Pulmonary artery endothelial cell (primary cell): ENCODE measurements at regions not wholly inside any gene's neighbourhood (a gene's known extent, or its start where the extent isn't known, plus 50 kb on each side); places are given as distances from the start of the nearest gene placed in this dataset.
A peak's percentile ranks its signal among the peaks of the same experiment; 100 is the strongest.
"Not testable (repeated sequence)": the region's sequence is repeated elsewhere in the genome, so short reads cannot be mapped to it uniquely, and the experiment has no call there.

Source experiments
- DNase-seq: peaks from one replicate; pipeline ENCODE4 v3.0.0-alpha.2; 2011; ENCODE audit warnings: low read depth, low spot score

GRCh38 chr3:82186017-82186416, 424.6 kb upstream of the GBE1 start:
- no peak for DNase-seq

- DNase-seq: no peak
These were observed 417.8 kb upstream of the GBE1 start for GRCh38 chr3:82179291-82179690.

GRCh38 chr3:82178291-82178690, 416.8 kb upstream of the GBE1 start:
- DNase-seq: no peak

GRCh38 chr3:82177774-82178173, 416.3 kb upstream of the GBE1 start:
- no peak for DNase-seq

GRCh38 chr3:82165266-82165665, 403.8 kb upstream of the GBE1 start:
- DNase-seq: no peak

GRCh38 chr3:82163907-82164520, 402.6 kb upstream of the GBE1 start:
- no peak for DNase-seq

- DNase-seq: peak; percentile 57
These were observed 396.5 kb upstream of the GBE1 start for GRCh38 chr3:82157952-82158351.

- DNase-seq: not testable (repeated sequence)
These were observed 392.4 kb upstream of the GBE1 start for GRCh38 chr3:82153892-82154291.

- DNase-seq: no peak
These were observed 384.3 kb upstream of the GBE1 start for GRCh38 chr3:82145742-82146141.

GRCh38 chr3:82144811-82145210, 383.4 kb upstream of the GBE1 start:
- DNase-seq: no peak

GRCh38 chr3:82143661-82144412, 382.4 kb upstream of the GBE1 start:
- DNase-seq: no peak

GRCh38 chr3:82141592-82141991, 380.1 kb upstream of the GBE1 start:
- no peak for DNase-seq

- DNase-seq: no peak
These were observed 376.4 kb upstream of the GBE1 start for GRCh38 chr3:82137861-82138260.

- DNase-seq: no peak
These were observed 375.6 kb upstream of the GBE1 start for GRCh38 chr3:82137050-82137449.

- DNase-seq: peak; percentile 45
These were observed 371.7 kb upstream of the GBE1 start for GRCh38 chr3:82133070-82133606.

GRCh38 chr3:82132210-82133069, 371.0 kb upstream of the GBE1 start:
- DNase-seq: no peak

- no peak for DNase-seq
These were observed 368.6 kb upstream of the GBE1 start for GRCh38 chr3:82130046-82130445.

GRCh38 chr3:82129221-82129801, 367.9 kb upstream of the GBE1 start:
- DNase-seq: no peak

GRCh38 chr3:82128271-82128670, 366.8 kb upstream of the GBE1 start:
- no peak for DNase-seq

- no peak for DNase-seq
These were observed 361.3 kb upstream of the GBE1 start for GRCh38 chr3:82122554-82123345.

GRCh38 chr3:82114589-82114988, 353.1 kb upstream of the GBE1 start:
- no peak for DNase-seq
